22Rv1 (cell line): ENCODE measurements at regions not wholly inside any gene's neighbourhood (a gene's known extent, or its start where the extent isn't known, plus 50 kb on each side); places are given as distances from the start of the nearest gene placed in this dataset.

Experiments
- ZFX ChIP-seq: fragments of 450-650 bp; IDR thresholded peaks from 2 replicates; pipeline ENCODE4 v1.6.1; 2017; ENCODE audit warnings: antibody characterized with exemption, borderline replicate concordance
- TF ChIP-seq, protein P1 (sequence below): fragments of 450-650 bp; IDR thresholded peaks from 2 replicates; pipeline ENCODE4 v1.5.1; 2017; ENCODE audit warnings: mild to moderate bottlenecking

DNA sequence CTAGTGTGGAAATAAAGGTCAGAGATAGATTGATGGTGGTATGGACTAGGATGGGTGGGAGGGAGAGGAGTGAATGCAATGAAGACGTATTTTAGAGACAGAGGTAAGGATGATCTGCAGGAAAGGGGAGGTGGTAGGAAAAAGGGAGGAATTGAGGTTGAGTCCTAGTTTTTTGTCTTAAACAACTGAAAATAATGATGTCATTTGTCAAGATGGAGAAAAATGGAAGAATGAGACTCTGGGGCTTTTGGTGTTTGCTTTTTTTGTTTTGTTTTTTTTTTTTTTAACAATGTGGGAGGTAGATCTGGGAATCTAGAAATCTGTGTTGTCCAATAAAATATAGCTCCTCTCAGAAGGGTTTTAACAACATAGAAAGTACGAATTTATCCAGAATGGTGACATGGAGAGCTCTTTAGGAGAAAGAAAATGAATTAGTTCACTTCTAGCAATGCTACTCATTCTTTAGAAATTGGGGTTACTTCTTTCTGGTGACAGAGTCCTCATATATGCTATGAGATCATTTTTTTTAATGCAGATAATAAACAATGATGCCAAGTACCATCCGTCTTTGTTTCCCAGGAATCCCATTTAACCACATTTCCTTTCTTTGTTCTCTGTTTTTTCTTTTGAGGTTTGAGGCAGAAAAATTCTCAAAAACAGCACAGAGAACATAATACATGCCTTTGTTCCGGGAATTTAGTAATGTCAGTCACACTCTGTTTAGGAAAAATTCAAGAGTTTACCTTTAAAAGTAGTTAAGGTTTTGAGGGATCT is 225.3 kb upstream of the COX10 start:
- TF ChIP-seq, protein P1, sequence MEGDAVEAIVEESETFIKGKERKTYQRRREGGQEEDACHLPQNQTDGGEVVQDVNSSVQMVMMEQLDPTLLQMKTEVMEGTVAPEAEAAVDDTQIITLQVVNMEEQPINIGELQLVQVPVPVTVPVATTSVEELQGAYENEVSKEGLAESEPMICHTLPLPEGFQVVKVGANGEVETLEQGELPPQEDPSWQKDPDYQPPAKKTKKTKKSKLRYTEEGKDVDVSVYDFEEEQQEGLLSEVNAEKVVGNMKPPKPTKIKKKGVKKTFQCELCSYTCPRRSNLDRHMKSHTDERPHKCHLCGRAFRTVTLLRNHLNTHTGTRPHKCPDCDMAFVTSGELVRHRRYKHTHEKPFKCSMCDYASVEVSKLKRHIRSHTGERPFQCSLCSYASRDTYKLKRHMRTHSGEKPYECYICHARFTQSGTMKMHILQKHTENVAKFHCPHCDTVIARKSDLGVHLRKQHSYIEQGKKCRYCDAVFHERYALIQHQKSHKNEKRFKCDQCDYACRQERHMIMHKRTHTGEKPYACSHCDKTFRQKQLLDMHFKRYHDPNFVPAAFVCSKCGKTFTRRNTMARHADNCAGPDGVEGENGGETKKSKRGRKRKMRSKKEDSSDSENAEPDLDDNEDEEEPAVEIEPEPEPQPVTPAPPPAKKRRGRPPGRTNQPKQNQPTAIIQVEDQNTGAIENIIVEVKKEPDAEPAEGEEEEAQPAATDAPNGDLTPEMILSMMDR: no peak
- no peak for TF ChIP-seq ZFX
